Esophagus muscularis mucosa (tissue), 4 donors: ENCODE measurements at regions not wholly inside any gene's neighbourhood (a gene's known extent, or its start where the extent isn't known, plus 50 kb on each side); places are given as distances from the start of the nearest gene placed in this dataset.

Experiments
- DNase-seq: peaks from one replicate; pipeline ENCODE4 v3.0.0-alpha.2; 2017; ENCODE audit errors: extremely low spot score
- H3K27ac ChIP-seq, 4 donors: fragments of 200-600 bp; sonication (generic); replicated peaks in 1 of 4; 1 replicate in 3 of 4; 2 replicates in 1 of 4; pipeline ENCODE4 v1.5.1; 2016 to 2019; ENCODE audit warnings: mild to moderate bottlenecking in 1 of 4
- H3K27me3 ChIP-seq, 4 donors: fragments of 200-600 bp; sonication (generic); one replicate each; pipeline versions ENCODE4 v1.5.1 to v1.6.0; 2016 to 2019
- H3K36me3 ChIP-seq, 4 donors: fragments of 200-600 bp; sonication (generic); one replicate each; pipeline ENCODE4 v1.5.1; 2016 to 2019
- H3K4me1 ChIP-seq, 4 donors: fragments of 200-600 bp; sonication (generic); one replicate each; pipeline ENCODE4 v1.5.1; 2016 to 2019
- H3K4me3 ChIP-seq, 4 donors: fragments of 200-600 bp; sonication (generic); 1 replicate in 2 of 4; 2 replicates in 2 of 4; pipeline ENCODE4 v1.5.1; 2016 to 2019; ENCODE audit warnings: mild to moderate bottlenecking in 4 of 4, moderate library complexity in 1 of 4
- H3K9me3 ChIP-seq, 4 donors: fragments of 200-600 bp; sonication (generic); 1 replicate in 3 of 4; 2 replicates in 1 of 4; pipeline ENCODE4 v1.5.1; 2016 to 2019
- EP300 ChIP-seq: sonication (generic); formaldehyde crosslinking; IDR thresholded peaks from one replicate; pipeline ENCODE4 v1.6.1; 2017; ENCODE audit warnings: antibody characterized with exemption
- POLR2A ChIP-seq: fragments of 450-650 bp; IDR thresholded peaks from one replicate; pipeline ENCODE4 v1.6.1; 2017; ENCODE audit warnings: antibody characterized with exemption, moderate library complexity, mild to moderate bottlenecking, low read depth
- POLR2AphosphoS5 ChIP-seq, 2 donors: sonication (generic); formaldehyde crosslinking; IDR thresholded peaks; one replicate each; pipeline ENCODE4 v1.6.1; 2017; ENCODE audit warnings: antibody characterized with exemption in 2 of 2
- WGBS: methylation state at CpG from one replicate; pipeline ENCODE4 v1.1.5; 2018; 5-methylcytosine and 5-hydroxymethylcytosine counted together
- intact Hi-C: fragments of 100-400 bp; cut with DNase I; formaldehyde crosslinking; loops from one replicate; pipeline ENCODE4 v1.15.1; 2023
- TF ChIP-seq, protein P1 (sequence below), 3 experiments: fragments of 200-600 bp in 2 of 3; fragments of 450-650 bp in 1 of 3; sonication (generic) in 2 of 3; IDR thresholded peaks; one replicate each; pipeline ENCODE4 v1.5.1; 2017 to 2019; ENCODE audit warnings: antibody characterized with exemption in 3 of 3, mild to moderate bottlenecking in 2 of 3, moderate library complexity in 1 of 3

DNA sequence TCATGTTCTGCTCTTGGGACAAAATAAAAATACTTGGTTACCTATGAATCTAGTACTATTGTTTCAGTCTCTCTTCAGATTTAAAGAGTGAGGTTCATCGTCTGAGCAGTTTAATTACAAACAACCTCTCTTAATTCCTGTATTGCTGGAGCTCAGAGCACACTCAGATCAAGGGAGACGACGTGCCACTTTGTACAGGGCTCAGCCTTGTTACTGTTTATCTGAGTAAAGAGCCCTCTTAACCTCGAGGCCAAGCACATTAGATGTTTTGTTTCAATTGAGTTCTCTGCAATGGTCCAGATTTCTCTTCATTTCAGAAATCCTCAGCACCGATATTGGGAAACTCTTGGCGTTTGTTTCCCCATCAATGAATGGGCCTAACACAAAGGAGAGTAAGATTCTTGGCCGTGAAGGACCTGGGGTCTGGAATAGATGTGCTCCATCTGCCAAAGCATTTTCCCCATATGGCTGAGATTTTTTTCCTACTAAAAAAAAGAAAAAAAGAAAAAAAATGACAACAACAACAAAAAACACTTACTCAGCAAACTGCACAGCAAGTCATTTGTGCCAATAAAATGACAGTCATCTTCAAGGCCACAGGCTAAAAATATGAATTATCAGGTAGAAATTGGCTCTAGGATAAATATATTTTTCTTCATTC lies 82.6 kb upstream of the CCN6 start:
- no peak overlapping the region for H3K27ac ChIP-seq
- no peak for DNase-seq
- no peaks in the 10 kb centered on the region for H3K27me3 ChIP-seq
- TF ChIP-seq, protein P1, sequence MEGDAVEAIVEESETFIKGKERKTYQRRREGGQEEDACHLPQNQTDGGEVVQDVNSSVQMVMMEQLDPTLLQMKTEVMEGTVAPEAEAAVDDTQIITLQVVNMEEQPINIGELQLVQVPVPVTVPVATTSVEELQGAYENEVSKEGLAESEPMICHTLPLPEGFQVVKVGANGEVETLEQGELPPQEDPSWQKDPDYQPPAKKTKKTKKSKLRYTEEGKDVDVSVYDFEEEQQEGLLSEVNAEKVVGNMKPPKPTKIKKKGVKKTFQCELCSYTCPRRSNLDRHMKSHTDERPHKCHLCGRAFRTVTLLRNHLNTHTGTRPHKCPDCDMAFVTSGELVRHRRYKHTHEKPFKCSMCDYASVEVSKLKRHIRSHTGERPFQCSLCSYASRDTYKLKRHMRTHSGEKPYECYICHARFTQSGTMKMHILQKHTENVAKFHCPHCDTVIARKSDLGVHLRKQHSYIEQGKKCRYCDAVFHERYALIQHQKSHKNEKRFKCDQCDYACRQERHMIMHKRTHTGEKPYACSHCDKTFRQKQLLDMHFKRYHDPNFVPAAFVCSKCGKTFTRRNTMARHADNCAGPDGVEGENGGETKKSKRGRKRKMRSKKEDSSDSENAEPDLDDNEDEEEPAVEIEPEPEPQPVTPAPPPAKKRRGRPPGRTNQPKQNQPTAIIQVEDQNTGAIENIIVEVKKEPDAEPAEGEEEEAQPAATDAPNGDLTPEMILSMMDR (IDR thresholded peaks at IDR 0.05): no peak
- TF ChIP-seq POLR2AphosphoS5 (IDR thresholded peaks at IDR 0.05) (no peak), POLR2A (no peak)
- H3K4me1 ChIP-seq: peaks cover 4 to 15% (median 11%) of the 10 kb centered on the region in 4 donors
- no peak overlapping the region for H3K4me3 ChIP-seq
- WGBS: 79% methylated on average over 7 of the region's 7 CpGs
- intact Hi-C loops: no loop called here
- H3K36me3 ChIP-seq: no peaks in the 10 kb centered on the region
- no peaks in the 10 kb centered on the region for H3K9me3 ChIP-seq

DNA sequence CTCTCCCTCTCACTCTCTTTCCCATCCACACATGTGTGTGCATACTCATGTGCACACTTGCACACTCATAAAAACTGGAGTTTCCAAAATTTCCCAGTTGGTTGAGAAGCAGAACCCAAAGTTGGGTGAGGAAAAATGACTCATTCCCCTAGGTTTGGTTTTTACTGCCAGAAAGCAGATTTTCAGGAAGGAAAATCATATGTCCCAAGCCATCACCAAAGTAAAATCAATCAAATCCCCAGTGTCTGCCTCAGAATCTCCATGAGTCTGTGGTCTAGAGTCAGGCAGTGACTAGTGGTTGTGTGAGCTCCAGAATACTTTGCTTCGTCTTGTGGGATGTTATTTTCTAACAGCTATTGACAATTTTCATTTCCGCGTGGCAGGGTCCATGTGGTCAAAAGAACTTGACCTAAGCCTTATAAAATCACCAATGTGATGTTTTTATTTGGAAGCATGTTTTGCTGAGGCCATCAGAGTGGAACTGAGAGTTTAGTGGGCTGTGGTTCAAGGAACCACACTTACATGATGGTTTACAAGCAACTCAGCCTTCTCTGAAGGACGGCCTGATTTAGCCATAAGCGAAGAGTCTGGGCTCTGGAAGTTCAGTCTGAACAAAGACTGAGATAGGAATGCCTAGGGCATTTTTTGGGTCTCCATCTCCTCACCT lies 81.9 kb upstream of the CCN6 start:
- Histone ChIP-seq H3K36me3 (no peaks in the 10 kb centered on the region), H3K4me3 (no peak overlapping the region), H3K27ac (peak overlapping the region in 3 of 4 donors; percentile 63 to 68 (median 65)), H3K27me3 (no peaks in the 10 kb centered on the region), H3K9me3 (no peaks in the 10 kb centered on the region), H3K4me1 (peaks cover 4 to 15% (median 11%) of the 10 kb centered on the region in 4 donors)
- intact Hi-C loops: no loop called here
- DNase-seq: no peak
- 97% methylated on average over 5 of the region's 5 CpGs for WGBS
- TF ChIP-seq, protein P1 (IDR thresholded peaks at IDR 0.05): no peak
- TF ChIP-seq EP300 (no peak), POLR2AphosphoS5 (IDR thresholded peaks at IDR 0.05) (no peak), POLR2A (no peak)

DNA sequence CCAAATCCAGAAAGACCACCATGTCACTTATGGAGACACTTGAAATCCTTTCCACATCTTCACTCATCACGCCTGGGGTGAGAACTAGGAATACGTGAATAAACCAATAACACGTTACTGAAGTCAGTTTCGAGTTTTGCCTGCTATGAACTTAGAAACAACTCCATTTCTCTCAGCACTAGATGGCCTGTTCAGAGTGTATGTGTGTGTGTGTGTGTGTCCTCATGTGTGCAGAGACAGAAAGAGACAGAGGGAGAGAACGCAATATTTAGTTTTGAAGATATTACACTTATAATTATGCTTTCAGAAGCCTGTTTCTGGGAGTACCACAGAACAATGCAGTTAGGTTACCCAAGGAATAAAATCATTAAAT lies 81.2 kb upstream of the CCN6 start:
- peak; percentile 68 for DNase-seq
- Histone ChIP-seq H3K27me3 (no peaks in the 10 kb centered on the region), H3K4me3 (no peak overlapping the region), H3K27ac (peak overlapping the region; percentile 58 to 68 (median 64)), H3K36me3 (no peaks in the 10 kb centered on the region), H3K9me3 (no peaks in the 10 kb centered on the region), H3K4me1 (peaks cover 4 to 15% (median 11%) of the 10 kb centered on the region in 4 donors)
- intact Hi-C loops: no loop called here
- TF ChIP-seq POLR2A (no peak), POLR2AphosphoS5 (IDR thresholded peaks at IDR 0.05) (no peak), EP300 (no peak)
- TF ChIP-seq, protein P1 (IDR thresholded peaks at IDR 0.05): no peak
- WGBS: 87% methylated on average over 5 of the region's 5 CpGs

DNA sequence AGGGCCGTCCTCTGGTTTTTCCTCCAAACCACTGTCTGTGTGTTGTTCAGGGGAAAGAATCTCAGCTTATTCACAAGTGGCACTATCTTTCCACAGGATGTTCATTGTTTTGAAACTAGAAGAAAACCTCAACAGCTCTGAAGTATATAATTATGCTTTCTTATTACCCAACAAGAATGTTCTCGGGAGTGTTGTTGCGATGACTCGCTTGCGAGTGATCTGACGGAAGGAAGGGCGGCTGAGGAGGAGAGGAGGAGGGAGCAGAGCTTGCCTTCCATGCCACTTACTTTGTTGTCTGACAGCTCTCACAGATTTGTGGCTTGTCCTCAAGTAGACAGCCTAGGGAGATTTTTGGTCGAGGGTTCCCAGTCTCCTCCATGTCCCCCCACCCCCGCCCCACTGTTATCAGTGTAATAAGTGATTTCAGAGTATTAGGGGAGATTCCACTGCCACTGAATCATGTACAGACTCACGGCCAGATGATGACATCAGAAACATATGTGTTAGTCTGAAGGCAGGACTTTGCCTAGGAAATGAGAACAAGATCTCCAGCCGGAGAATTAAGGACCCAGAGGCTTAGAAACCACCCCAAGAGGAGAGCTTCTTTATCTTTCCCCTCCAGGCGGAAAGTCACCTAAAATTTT lies 80.7 kb upstream of the CCN6 start:
- peak overlapping the region; percentile 58 to 68 (median 64) for H3K27ac ChIP-seq
- TF ChIP-seq, protein P1 (IDR thresholded peaks at IDR 0.05): no peak
- no peak for TF ChIP-seq POLR2A
- TF ChIP-seq POLR2AphosphoS5 (IDR thresholded peaks at IDR 0.05): peak; percentile 38 to 55
- TF ChIP-seq EP300: no peak
- no peaks in the 10 kb centered on the region for H3K27me3 ChIP-seq
- peak overlapping the region in 2 of 4 donors; percentile 20 to 28 for H3K4me3 ChIP-seq
- H3K9me3 ChIP-seq: no peaks in the 10 kb centered on the region
- H3K4me1 ChIP-seq: peaks cover 4 to 15% (median 11%) of the 10 kb centered on the region in 4 donors
- DNase-seq: peak; percentile 92
- H3K36me3 ChIP-seq: no peaks in the 10 kb centered on the region
- intact Hi-C loops: no loop called here
- WGBS: 29% methylated on average over 10 of the region's 12 CpGs
